ENCODE measurements at regions not wholly inside any gene's neighbourhood (a gene's known extent, or its start where the extent isn't known, plus 50 kb on each side); places are given as distances from the start of the nearest gene placed in this dataset.

DNA sequence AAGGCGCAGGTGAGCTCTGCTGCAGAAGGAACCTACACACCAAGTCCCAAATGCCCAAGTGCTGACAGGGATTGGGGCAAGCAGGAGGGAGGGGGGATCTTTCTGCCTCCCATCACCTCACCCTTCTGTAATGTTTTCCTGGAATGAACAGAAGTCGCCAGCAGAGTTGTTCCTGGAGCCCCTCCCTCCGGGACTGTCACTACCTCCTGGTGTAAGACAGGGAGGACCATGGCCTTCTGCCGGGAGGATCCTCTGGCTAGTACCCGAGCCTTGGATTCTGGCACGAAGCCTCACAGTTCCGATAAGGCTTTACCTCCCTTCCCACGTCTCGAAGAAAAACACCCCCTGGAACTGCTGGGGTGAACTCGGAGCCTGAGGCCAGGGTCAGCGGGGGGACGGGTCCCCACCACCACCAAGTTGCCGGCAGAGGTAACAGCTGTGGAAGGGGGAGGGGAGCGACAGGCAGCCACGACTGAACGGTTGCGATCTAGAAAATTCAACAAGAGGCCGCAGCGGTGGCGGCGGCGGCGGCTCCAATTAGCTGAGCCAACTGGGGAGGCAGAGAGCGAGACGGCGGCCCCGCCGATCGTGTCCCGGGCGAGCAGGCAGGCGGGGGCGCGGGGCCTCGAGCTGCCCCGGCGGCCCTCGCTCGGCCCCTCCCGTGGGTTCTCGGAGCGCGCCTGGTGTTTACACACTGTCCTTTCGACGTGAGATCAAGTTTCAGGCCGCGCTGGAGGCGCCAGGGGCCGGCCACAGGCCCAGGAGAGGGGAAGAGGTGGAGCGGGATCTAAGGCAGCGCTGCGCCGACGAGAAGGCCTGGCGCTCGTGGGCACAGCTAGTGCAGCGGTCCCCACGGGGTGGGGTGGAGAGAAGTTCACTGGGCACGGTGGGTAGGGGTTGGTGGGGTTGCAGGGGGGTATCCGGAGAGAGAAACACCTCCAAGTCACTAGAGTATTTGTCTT is 53.7 kb upstream of the BCOR start:
- Mint-ChIP-seq H3K9me3 (ENCODE audit: insufficient read depth) (no peaks in the 10 kb centered on the region), H3K27ac (no peak overlapping the region), H3K4me3 (peak overlapping the region; percentile 32), H3K4me1 (peaks cover 46% of the 10 kb centered on the region), H3K27me3 (peaks cover 3% of the 10 kb centered on the region)
- ChIA-PET CTCF (interaction anchor here (0.8 to 4.2 kb wide), 5 partner anchors 17 to 421 kb away, joined by 3 to 24 read pairs (median 5); partner anchors contain the start of gene BCOR), POLR2A (interaction anchor here (2.1 to 3.3 kb wide), 4 partner anchors 17 to 56 kb away, joined by 6 to 46 read pairs (median 22); partner anchors contain the start of gene BCOR)
- TF ChIP-seq, protein P1, sequence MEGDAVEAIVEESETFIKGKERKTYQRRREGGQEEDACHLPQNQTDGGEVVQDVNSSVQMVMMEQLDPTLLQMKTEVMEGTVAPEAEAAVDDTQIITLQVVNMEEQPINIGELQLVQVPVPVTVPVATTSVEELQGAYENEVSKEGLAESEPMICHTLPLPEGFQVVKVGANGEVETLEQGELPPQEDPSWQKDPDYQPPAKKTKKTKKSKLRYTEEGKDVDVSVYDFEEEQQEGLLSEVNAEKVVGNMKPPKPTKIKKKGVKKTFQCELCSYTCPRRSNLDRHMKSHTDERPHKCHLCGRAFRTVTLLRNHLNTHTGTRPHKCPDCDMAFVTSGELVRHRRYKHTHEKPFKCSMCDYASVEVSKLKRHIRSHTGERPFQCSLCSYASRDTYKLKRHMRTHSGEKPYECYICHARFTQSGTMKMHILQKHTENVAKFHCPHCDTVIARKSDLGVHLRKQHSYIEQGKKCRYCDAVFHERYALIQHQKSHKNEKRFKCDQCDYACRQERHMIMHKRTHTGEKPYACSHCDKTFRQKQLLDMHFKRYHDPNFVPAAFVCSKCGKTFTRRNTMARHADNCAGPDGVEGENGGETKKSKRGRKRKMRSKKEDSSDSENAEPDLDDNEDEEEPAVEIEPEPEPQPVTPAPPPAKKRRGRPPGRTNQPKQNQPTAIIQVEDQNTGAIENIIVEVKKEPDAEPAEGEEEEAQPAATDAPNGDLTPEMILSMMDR (IDR thresholded peaks at IDR 0.05), result no peak
- TF ChIP-seq EZH2 (IDR thresholded peaks at IDR 0.05; ENCODE audit: borderline replicate concordance, insufficient read depth, low read depth, low read length, poor library complexity, severe bottlenecking), result no peak
- peaks cover 15% of the 10 kb centered on the region for H4K20me1 ChIP-seq (ENCODE audit: control insufficient read depth, insufficient read depth, low read length, poor library complexity, severe bottlenecking)
- no peak overlapping the region for H3K4me3 ChIP-seq (ENCODE audit: control extremely low read depth in 1 of 5, extremely low read depth in 1 of 5, insufficient read depth in 1 of 5, low read depth in 2 of 5, low read length in 4 of 5)
- H3K9me3 ChIP-seq (ENCODE audit: control extremely low read depth in 1 of 3, control insufficient read depth in 2 of 3, insufficient read depth in 1 of 3, low read length in 2 of 3), result no peaks in the 10 kb centered on the region
- no peaks in the 10 kb centered on the region for H3K36me3 ChIP-seq (replicated peaks in 1 of 2; ENCODE audit: control extremely low read depth in 1 of 2, control insufficient read depth in 1 of 2, extremely low read depth in 1 of 2, insufficient read depth in 2 of 2, low read length in 1 of 2)
- H3K79me2 ChIP-seq (ENCODE audit: control insufficient read depth, insufficient read depth, low read length), result no peaks in the 10 kb centered on the region
- no peak overlapping the region for H2AFZ ChIP-seq (ENCODE audit: insufficient read depth, low read depth, low read length, poor library complexity, severe bottlenecking)
- peak overlapping the region; percentile 94 for H3K4me2 ChIP-seq (replicated peaks; ENCODE audit: low read depth, low read length, poor library complexity, severe bottlenecking)
- 94% methylated on average over 23 of the region's 60 CpGs for WGBS (ENCODE audit: insufficient coverage)
- peaks cover 0 to 8% (median 3%) of the 10 kb centered on the region in 4 experiments for H3K27me3 ChIP-seq (replicated peaks in 1 of 4; ENCODE audit: control extremely low read depth in 1 of 4, control insufficient read depth in 3 of 4, insufficient read depth in 4 of 4, low read length in 3 of 4)
- no peak overlapping the region for H3K9ac ChIP-seq (ENCODE audit: low read length)
- no peak overlapping the region for H3K27ac ChIP-seq (ENCODE audit: low read length in 2 of 2)
- ATAC-seq (ENCODE audit: low read depth) (no peak), DNase-seq (no peak)
- H3K4me1 ChIP-seq (ENCODE audit: control insufficient read depth in 2 of 2, insufficient read depth in 2 of 2, low read length in 2 of 2), result peaks cover 50 to 68% of the 10 kb centered on the region in 2 donors
- intact Hi-C loops (cut with micrococcal nuclease), result loop anchor here (2.0 to 5.0 kb wide), 3 partner anchors 53 to 337 kb away; no protein-coding TSS in a partner anchor
